SK-N-MC (cell line): ENCODE measurements at regions not wholly inside any gene's neighbourhood (a gene's known extent, or its start where the extent isn't known, plus 50 kb on each side); places are given as distances from the start of the nearest gene placed in this dataset.

Experiments
- EZH2 ChIP-seq: fragments of 200-600 bp; sonication (generic); IDR thresholded peaks from one replicate; pipeline ENCODE4 v1.6.1; 2017; ENCODE audit warnings: antibody characterized with exemption
- FOXP2 ChIP-seq: optimal IDR thresholded peaks from 2 replicates; pipeline ENCODE3; 2011; ENCODE audit warnings: mild to moderate bottlenecking, moderate library complexity; ENCODE audit not compliant: insufficient read depth; ENCODE audit errors: extremely low read length, control extremely low read depth
- POLR2AphosphoS5 ChIP-seq: IDR thresholded peaks from 2 replicates; pipeline ENCODE4 v1.6.1; 2012; ENCODE audit warnings: mild to moderate bottlenecking, low read depth, low read length, borderline replicate concordance

- TF ChIP-seq POLR2AphosphoS5 (no peak), EZH2 (no peak), FOXP2 (no peak)
Observed at GRCh38 chr2:144210076-144210475, 309.8 kb downstream of the ZEB2 start.
